Mesenchymal stem cell (in vitro differentiated cells and primary cell): ENCODE measurements at regions not wholly inside any gene's neighbourhood (a gene's known extent, or its start where the extent isn't known, plus 50 kb on each side); places are given as distances from the start of the nearest gene placed in this dataset.

Experiments used
- DNase-seq: peaks from one replicate; pipeline ENCODE4 v3.0.0-alpha.2; 2013
- H2AFZ ChIP-seq: one replicate; pipeline ENCODE4 v1.6.1; 2013; ENCODE audit warnings: low read depth, mild to moderate bottlenecking, control low read depth, inconsistent platforms, low read length, moderate library complexity
- H2AK5ac ChIP-seq: 2 replicates; pipeline ENCODE4 v1.6.1; 2013; ENCODE audit warnings: low read length, moderate library complexity, mild to moderate bottlenecking, inconsistent platforms; ENCODE audit not compliant: severe bottlenecking
- H2BK120ac ChIP-seq: one replicate; pipeline ENCODE4 v1.6.1; 2013; ENCODE audit warnings: low read depth, mild to moderate bottlenecking, inconsistent platforms, low read length, moderate library complexity
- H2BK12ac ChIP-seq, 2 experiments: one replicate each; pipeline ENCODE4 v1.6.1; 2013; ENCODE audit warnings: inconsistent platforms in 2 of 2, low read length in 2 of 2, mild to moderate bottlenecking in 2 of 2, moderate library complexity in 2 of 2, control low read depth in 1 of 2
- H2BK15ac ChIP-seq: one replicate; pipeline ENCODE4 v1.6.1; 2013; ENCODE audit warnings: mild to moderate bottlenecking, low read depth, inconsistent platforms; ENCODE audit not compliant: poor library complexity, severe bottlenecking
- H2BK5ac ChIP-seq: 2 replicates; pipeline ENCODE4 v1.6.1; 2013; ENCODE audit warnings: low read depth, mild to moderate bottlenecking, low read length, control low read depth, inconsistent platforms; ENCODE audit not compliant: poor library complexity, severe bottlenecking
- H3K14ac ChIP-seq, 2 experiments: one replicate each; pipeline ENCODE4 v1.6.1; 2013; ENCODE audit warnings: inconsistent platforms in 2 of 2, low read length in 2 of 2, control low read depth in 1 of 2, mild to moderate bottlenecking in 1 of 2, moderate library complexity in 1 of 2
- H3K18ac ChIP-seq, 2 experiments: one replicate each; pipeline ENCODE4 v1.6.1; 2013; ENCODE audit warnings: inconsistent platforms in 2 of 2, low read length in 2 of 2, control low read depth in 1 of 2, low read depth in 1 of 2, mild to moderate bottlenecking in 1 of 2
- H3K23ac ChIP-seq, 2 experiments: one replicate each; pipeline ENCODE4 v1.6.1; 2013; ENCODE audit warnings: inconsistent platforms in 2 of 2, low read length in 2 of 2, mild to moderate bottlenecking in 2 of 2, moderate library complexity in 2 of 2, control low read depth in 1 of 2
- H3K27ac ChIP-seq: 2 replicates; pipeline ENCODE4 v1.5.1; 2013; ENCODE audit warnings: mild to moderate bottlenecking, moderate library complexity, low read length, control low read depth, inconsistent platforms; ENCODE audit not compliant: poor library complexity, severe bottlenecking
- H3K27me3 ChIP-seq, 2 experiments: 2 replicates each; pipeline versions ENCODE4 v1.6.1 to v1.7.0; 2013; ENCODE audit warnings: low read length in 2 of 2, mild to moderate bottlenecking in 2 of 2, moderate library complexity in 2 of 2, control low read depth in 1 of 2, inconsistent platforms in 1 of 2; ENCODE audit not compliant: control insufficient read depth in 1 of 2, insufficient read depth in 1 of 2
- H3K36me3 ChIP-seq, 2 experiments: 2 replicates each; pipeline versions ENCODE4 v1.6.1 to v1.7.0; 2013; ENCODE audit warnings: low read length in 2 of 2, control low read depth in 1 of 2, inconsistent platforms in 1 of 2, low read depth in 1 of 2, mild to moderate bottlenecking in 1 of 2; ENCODE audit not compliant: insufficient read depth in 2 of 2, control insufficient read depth in 1 of 2
- H3K4ac ChIP-seq, 2 experiments: one replicate each; pipeline ENCODE4 v1.6.1; 2013; ENCODE audit warnings: inconsistent platforms in 2 of 2, low read length in 2 of 2, mild to moderate bottlenecking in 2 of 2, moderate library complexity in 2 of 2, control low read depth in 1 of 2, low read depth in 1 of 2
- H3K4me1 ChIP-seq: 2 replicates; pipeline ENCODE4 v1.6.1; 2013; ENCODE audit warnings: low read depth, low read length, control low read depth; ENCODE audit not compliant: control insufficient read depth, insufficient read depth
- H3K4me2 ChIP-seq: 2 replicates; pipeline ENCODE4 v1.6.1; 2013; ENCODE audit warnings: low read length, mild to moderate bottlenecking, inconsistent platforms; ENCODE audit not compliant: poor library complexity, severe bottlenecking
- H3K4me3 ChIP-seq, 2 experiments: 2 replicates each; pipeline versions ENCODE4 v1.5.1 to v1.7.0; 2013; ENCODE audit warnings: low read length in 2 of 2, mild to moderate bottlenecking in 2 of 2, control low read depth in 1 of 2, low read depth in 1 of 2; ENCODE audit not compliant: insufficient read depth in 1 of 2
- H3K79me1 ChIP-seq: replicated peaks from 2 replicates; pipeline ENCODE4 v1.6.1; 2013; ENCODE audit warnings: mild to moderate bottlenecking, control low read depth, low read length, inconsistent platforms; ENCODE audit not compliant: poor library complexity, severe bottlenecking
- H3K9ac ChIP-seq: 2 replicates; pipeline ENCODE4 v1.7.0; 2013; ENCODE audit warnings: mild to moderate bottlenecking, low read length, moderate library complexity
- H3K9me3 ChIP-seq: 2 replicates; pipeline ENCODE4 v1.7.0; 2013; ENCODE audit warnings: mild to moderate bottlenecking, low read length; ENCODE audit not compliant: control insufficient read depth
- H4K8ac ChIP-seq: one replicate; pipeline ENCODE4 v1.6.1; 2013; ENCODE audit warnings: inconsistent platforms, mild to moderate bottlenecking, low read length, moderate library complexity
- H4K91ac ChIP-seq: one replicate; pipeline ENCODE4 v1.6.1; 2013; ENCODE audit warnings: mild to moderate bottlenecking, low read length, inconsistent platforms
- WGBS: methylation state at CpG from one replicate; pipeline ENCODE4 v1.1.7; 2013; ENCODE audit warnings: mixed read lengths; 5-methylcytosine and 5-hydroxymethylcytosine counted together

DNA sequence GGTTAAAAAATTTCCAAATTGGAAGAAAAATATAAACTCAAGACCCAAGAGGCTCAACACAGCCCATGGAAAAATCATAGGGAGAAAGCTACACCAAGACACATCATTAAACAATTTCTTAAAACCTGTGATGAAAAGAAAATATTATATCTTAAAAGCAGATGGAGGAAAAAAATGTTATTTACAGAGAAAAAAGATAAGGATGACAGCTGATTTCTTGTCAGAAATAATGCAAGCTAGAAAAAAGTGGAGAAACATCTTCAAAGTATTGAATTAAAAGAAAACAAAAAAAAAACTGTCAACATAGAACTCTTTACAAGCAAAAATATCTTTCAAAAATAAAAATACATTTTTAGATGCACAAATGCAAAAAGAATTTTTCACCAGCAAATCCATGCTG lies 930.5 kb downstream of the ADGRL2 start:
- Histone ChIP-seq H2BK15ac (no peak overlapping the region), H3K9ac (no peak overlapping the region), H3K27ac (no peak overlapping the region), H3K4ac (no peak overlapping the region), H2BK5ac (no peak overlapping the region), H3K23ac (no peak overlapping the region), H4K8ac (no peak overlapping the region), H2AFZ (no peak overlapping the region), H3K4me2 (no peak overlapping the region), H3K4me3 (no peak overlapping the region), H2BK12ac (no peak overlapping the region), H3K9me3 (peaks cover 43% of the 10 kb centered on the region), H4K91ac (no peak overlapping the region), H3K36me3 (no peaks in the 10 kb centered on the region), H3K4me1 (no peaks in the 10 kb centered on the region), H3K14ac (no peak overlapping the region), H3K27me3 (no peaks in the 10 kb centered on the region), H2AK5ac (no peak overlapping the region), H2BK120ac (no peak overlapping the region), H3K18ac (no peak overlapping the region), H3K79me1 (no peaks in the 10 kb centered on the region)
- DNase-seq: no peak

DNA sequence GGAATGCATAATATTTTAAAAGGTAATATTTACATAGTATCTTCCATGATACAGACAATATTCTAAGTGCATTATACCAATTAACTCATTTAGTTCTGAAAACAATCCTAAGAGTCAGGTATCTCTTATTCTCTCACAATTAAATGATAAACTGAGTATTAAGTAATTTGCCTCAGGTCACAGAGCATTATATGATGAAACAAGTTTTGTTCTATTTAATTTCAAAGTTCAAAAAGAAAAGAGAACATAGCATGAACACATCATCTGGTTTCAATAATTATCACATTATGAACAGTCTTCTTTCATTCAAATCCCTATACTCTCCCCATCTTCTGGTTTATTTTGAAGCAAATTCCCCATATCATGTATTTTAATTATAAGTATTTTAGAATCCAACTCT lies 927.5 kb downstream of the ADGRL2 start:
- H2BK120ac ChIP-seq: no peak overlapping the region
- H3K79me1 ChIP-seq: no peaks in the 10 kb centered on the region
- no peak overlapping the region for H2AK5ac ChIP-seq
- no peak overlapping the region for H3K14ac ChIP-seq
- peaks cover 31% of the 10 kb centered on the region for H3K9me3 ChIP-seq
- H2AFZ ChIP-seq: no peak overlapping the region
- no peak overlapping the region for H2BK5ac ChIP-seq
- H2BK12ac ChIP-seq: no peak overlapping the region
- DNase-seq: no peak
- H3K9ac ChIP-seq: no peak overlapping the region
- H4K8ac ChIP-seq: no peak overlapping the region
- no peak overlapping the region for H3K27ac ChIP-seq
- no peaks in the 10 kb centered on the region for H3K27me3 ChIP-seq
- no peak overlapping the region for H3K23ac ChIP-seq
- no peak overlapping the region for H4K91ac ChIP-seq
- no peak overlapping the region for H3K4ac ChIP-seq
- no peak overlapping the region for H3K4me2 ChIP-seq
- no peak overlapping the region for H2BK15ac ChIP-seq
- H3K4me3 ChIP-seq: no peak overlapping the region
- no peaks in the 10 kb centered on the region for H3K36me3 ChIP-seq
- H3K18ac ChIP-seq: no peak overlapping the region
- no peaks in the 10 kb centered on the region for H3K4me1 ChIP-seq

DNA sequence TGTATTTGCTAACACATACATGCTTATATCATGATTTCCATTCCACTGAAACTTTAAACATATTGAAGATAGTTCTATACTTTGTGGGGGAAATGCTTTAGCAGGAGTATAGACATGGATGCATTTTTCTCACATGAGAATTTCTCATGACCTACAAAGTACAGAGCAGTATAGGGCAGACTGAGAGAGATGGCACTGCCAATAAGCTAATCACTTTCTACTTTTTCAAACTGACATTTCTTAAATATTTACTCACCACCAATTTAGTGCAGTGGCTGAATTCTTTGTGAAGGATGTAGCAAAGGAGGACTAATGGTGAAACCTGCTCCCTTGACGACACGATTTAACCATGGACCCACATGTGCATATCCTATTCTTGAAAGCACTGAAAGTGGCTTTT lies 923.5 kb downstream of the ADGRL2 start:
- H3K4me1 ChIP-seq: no peaks in the 10 kb centered on the region
- WGBS: 96% methylated on average over 2 of the region's 2 CpGs
- no peak overlapping the region for H3K27ac ChIP-seq
- H2BK12ac ChIP-seq: no peak overlapping the region
- no peak overlapping the region for H3K4me2 ChIP-seq
- no peak overlapping the region for H3K9ac ChIP-seq
- no peaks in the 10 kb centered on the region for H3K79me1 ChIP-seq
- H3K14ac ChIP-seq: no peak overlapping the region
- no peak overlapping the region for H3K18ac ChIP-seq
- H4K91ac ChIP-seq: no peak overlapping the region
- no peaks in the 10 kb centered on the region for H3K27me3 ChIP-seq
- H2AFZ ChIP-seq: no peak overlapping the region
- no peak overlapping the region for H3K4ac ChIP-seq
- no peaks in the 10 kb centered on the region for H3K36me3 ChIP-seq
- DNase-seq: no peak
- no peak overlapping the region for H3K4me3 ChIP-seq
- no peak overlapping the region for H2AK5ac ChIP-seq
- H3K23ac ChIP-seq: no peak overlapping the region
- no peak overlapping the region for H2BK120ac ChIP-seq
- H2BK5ac ChIP-seq: no peak overlapping the region
- no peak overlapping the region for H2BK15ac ChIP-seq
- no peak overlapping the region for H4K8ac ChIP-seq
- H3K9me3 ChIP-seq: peaks cover 19% of the 10 kb centered on the region

DNA sequence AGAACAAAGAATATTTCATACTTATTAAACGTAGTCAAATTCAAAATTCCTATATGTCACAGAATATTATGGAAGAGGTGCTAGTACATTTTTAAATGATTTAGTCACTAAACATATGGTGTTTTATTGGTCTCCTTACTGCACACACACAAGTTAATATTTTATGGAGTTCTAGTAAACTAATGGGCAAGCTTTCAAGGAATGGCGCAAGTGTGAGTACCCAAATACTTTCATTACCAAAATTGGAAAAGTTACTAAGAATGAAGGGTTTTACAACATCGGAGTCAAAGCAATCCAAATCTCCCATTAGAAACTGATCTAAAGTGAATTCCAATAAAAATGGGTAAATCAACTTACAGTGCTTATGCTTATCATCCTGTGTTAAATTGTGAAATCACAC lies 921.9 kb downstream of the ADGRL2 start:
- Histone ChIP-seq H2BK12ac (no peak overlapping the region), H2AK5ac (no peak overlapping the region), H3K23ac (no peak overlapping the region), H3K27ac (no peak overlapping the region), H3K36me3 (no peaks in the 10 kb centered on the region), H4K8ac (no peak overlapping the region), H2BK15ac (no peak overlapping the region), H3K4ac (no peak overlapping the region), H3K4me1 (no peaks in the 10 kb centered on the region), H3K27me3 (no peaks in the 10 kb centered on the region), H3K9me3 (peaks cover 15% of the 10 kb centered on the region), H3K4me2 (no peak overlapping the region), H4K91ac (no peak overlapping the region), H2AFZ (no peak overlapping the region), H3K14ac (no peak overlapping the region), H3K18ac (no peak overlapping the region), H3K79me1 (no peaks in the 10 kb centered on the region), H2BK120ac (no peak overlapping the region), H2BK5ac (no peak overlapping the region), H3K4me3 (no peak overlapping the region), H3K9ac (no peak overlapping the region)
- no CpG with 5 or more reads among the region's 3 CpGs for WGBS
- no peak for DNase-seq
